ENCODE measurements at regions not wholly inside any gene's neighbourhood (a gene's known extent, or its start where the extent isn't known, plus 50 kb on each side); places are given as distances from the start of the nearest gene placed in this dataset.
"Not testable (repeated sequence)": the region's sequence is repeated elsewhere in the genome, so short reads cannot be mapped to it uniquely, and the experiment has no call there.

DNA sequence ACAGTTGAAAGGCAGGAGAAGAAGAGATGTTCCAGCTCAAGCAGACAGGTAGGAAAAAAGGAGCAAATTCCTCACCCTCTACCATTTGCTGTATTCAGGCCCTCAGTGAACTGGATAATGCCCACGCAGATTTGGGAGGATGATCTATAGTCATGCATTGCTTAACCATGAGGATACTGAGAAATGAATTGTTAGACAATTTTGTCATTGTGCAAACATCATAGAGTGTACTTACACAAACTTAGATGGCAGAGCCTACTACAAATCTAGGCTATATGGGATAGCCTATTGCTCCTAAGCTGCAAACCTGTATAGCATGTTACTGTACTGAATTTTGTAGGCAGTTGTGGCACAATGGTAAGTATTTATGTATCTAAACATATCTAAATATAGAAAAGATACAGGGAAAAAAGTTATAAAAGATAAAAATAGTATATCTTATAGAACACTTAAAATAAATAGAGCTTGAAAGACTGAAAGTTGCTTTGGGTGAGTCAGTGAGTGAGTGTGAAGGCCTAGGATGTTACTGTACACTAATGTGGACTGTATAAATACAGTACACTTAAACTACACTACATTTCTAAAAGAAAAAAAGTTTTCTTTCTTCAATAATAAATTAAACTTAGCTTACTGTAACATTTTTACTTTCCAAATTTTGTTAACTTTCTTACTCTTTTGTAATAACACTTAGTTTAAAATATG is 672.3 kb downstream of the UTRN start:
- no peak overlapping the region for H3K27ac Mint-ChIP-seq
- no peak overlapping the region for H3K4me3 Mint-ChIP-seq
- H3K36me3 Mint-ChIP-seq (ENCODE audit: low read depth): no peaks in the 10 kb centered on the region
- ATAC-seq (no peak), DNase-seq (no peak)
- H3K27me3 Mint-ChIP-seq: peaks cover 7% of the 10 kb centered on the region
- ChIA-PET POLR2A (no interaction called here), CTCF (no interaction called here)
- intact Hi-C loops (cut with micrococcal nuclease): no loop called here
- H3K9me3 Mint-ChIP-seq: no peaks in the 10 kb centered on the region
- H3K4me1 Mint-ChIP-seq (ENCODE audit: low read depth): no peaks in the 10 kb centered on the region
- TF ChIP-seq, protein P1, sequence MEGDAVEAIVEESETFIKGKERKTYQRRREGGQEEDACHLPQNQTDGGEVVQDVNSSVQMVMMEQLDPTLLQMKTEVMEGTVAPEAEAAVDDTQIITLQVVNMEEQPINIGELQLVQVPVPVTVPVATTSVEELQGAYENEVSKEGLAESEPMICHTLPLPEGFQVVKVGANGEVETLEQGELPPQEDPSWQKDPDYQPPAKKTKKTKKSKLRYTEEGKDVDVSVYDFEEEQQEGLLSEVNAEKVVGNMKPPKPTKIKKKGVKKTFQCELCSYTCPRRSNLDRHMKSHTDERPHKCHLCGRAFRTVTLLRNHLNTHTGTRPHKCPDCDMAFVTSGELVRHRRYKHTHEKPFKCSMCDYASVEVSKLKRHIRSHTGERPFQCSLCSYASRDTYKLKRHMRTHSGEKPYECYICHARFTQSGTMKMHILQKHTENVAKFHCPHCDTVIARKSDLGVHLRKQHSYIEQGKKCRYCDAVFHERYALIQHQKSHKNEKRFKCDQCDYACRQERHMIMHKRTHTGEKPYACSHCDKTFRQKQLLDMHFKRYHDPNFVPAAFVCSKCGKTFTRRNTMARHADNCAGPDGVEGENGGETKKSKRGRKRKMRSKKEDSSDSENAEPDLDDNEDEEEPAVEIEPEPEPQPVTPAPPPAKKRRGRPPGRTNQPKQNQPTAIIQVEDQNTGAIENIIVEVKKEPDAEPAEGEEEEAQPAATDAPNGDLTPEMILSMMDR (IDR thresholded peaks at IDR 0.05): no peak

DNA sequence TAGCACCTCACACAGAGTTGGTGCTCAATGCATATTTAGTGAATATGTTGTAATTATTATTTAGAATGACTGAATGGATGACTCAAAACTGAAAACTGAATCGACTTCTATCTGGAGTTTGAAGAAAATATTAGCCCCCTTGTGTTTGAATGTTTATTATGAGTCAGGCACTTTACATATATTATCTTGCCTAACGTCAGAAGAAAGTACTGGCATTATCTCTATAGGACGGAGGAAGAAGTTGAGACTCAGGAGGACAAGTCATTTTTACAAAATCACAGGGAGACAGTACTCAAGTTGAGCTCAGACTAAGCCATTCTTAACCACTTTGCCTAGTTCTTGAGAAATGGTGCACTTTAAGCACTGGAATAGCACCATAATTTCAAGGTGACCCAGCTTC is 684.0 kb downstream of the UTRN start:
- Mint-ChIP-seq H3K27me3 (peaks cover 4% of the 10 kb centered on the region), H3K36me3 (ENCODE audit: low read depth) (no peaks in the 10 kb centered on the region), H3K27ac (no peak overlapping the region), H3K9me3 (peaks cover 2% of the 10 kb centered on the region), H3K4me3 (no peak overlapping the region), H3K4me1 (ENCODE audit: low read depth) (no peaks in the 10 kb centered on the region)
- POLR2A ChIA-PET: no interaction called here
- ATAC-seq (no peak), DNase-seq (no peak)
- intact Hi-C loops (cut with micrococcal nuclease): no loop called here
- CTCF ChIA-PET: no interaction called here
- TF ChIP-seq, protein P1 (IDR thresholded peaks at IDR 0.05): no peak

DNA sequence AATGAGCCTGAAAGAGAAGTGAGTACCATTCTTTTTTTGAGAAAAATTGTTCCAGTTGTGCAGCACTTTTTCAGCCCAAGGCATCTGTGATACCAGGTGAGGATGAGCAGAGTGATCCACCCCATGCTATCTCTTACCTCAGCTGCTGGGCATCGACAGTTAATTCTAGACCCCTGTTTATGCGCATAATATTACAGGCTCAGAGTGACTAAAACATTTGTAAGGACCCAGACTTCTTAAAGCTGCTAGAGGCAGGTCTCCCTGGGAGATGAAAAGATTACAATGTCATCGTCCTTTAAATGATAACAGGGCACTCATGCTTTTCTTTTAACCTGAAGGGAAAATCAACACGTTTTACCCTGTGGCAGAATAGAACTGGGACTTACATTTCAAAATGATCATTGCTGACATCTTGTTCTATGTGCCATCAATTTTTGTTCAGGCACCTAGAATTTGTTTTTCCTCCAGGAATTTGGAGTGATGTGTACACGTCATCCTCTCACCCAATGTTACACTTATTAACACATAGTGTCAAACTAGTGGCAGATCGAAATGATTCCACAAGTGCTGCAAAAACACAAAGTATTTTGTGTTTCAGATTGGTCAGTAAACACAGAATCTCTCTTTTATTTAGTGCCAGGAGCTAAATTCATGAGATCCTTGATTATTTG is 684.6 kb downstream of the UTRN start:
- no peak overlapping the region for H3K27ac Mint-ChIP-seq
- TF ChIP-seq, protein P1 (IDR thresholded peaks at IDR 0.05): no peak
- no peak for ATAC-seq
- DNase-seq: no peak
- peaks cover 2% of the 10 kb centered on the region for H3K9me3 Mint-ChIP-seq
- no peak overlapping the region for H3K4me3 Mint-ChIP-seq
- peaks cover 4% of the 10 kb centered on the region for H3K27me3 Mint-ChIP-seq
- no peaks in the 10 kb centered on the region for H3K4me1 Mint-ChIP-seq (ENCODE audit: low read depth)
- ChIA-PET POLR2A (no interaction called here), CTCF (no interaction called here)
- intact Hi-C loops (cut with micrococcal nuclease): no loop called here
- H3K36me3 Mint-ChIP-seq (ENCODE audit: low read depth): no peaks in the 10 kb centered on the region

DNA sequence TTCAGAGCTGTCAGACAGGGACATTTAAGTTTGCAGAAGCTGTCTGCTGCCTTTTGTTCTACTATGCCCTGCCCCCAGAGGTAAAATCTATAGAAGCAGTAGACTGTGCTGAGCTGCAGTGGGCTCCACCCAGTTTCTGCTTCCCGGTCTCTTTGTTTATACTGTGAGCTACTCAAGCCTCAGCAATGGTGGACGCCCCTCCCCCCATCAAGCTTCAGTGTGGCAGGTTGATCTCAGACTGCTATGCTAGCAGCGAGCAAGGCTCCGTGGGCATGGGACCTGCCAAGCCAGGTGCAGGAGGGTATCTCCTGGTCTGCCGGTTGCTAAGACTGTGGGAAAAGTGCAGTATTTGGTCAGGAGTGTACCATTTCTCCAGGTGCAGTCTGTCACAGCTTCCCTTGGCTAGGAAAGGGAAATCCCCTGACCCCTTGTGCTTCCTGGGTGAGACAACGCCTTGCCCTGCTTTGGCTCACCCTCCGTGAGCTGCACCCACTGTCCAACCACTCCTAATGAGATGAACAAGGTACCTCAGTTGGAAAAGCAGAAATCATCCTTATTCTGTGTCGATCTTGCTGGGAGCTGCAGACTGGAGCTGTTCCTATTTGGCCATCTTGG is 692.2 kb downstream of the UTRN start:
- H3K27me3 Mint-ChIP-seq; H3K4me1 Mint-ChIP-seq (ENCODE audit: low read depth); ATAC-seq; H3K36me3 Mint-ChIP-seq (ENCODE audit: low read depth); POLR2A ChIA-PET; DNase-seq; H3K4me3 Mint-ChIP-seq; H3K27ac Mint-ChIP-seq; H3K9me3 Mint-ChIP-seq; intact Hi-C loops (cut with micrococcal nuclease): not testable (repeated sequence)
- CTCF ChIA-PET: interaction anchor here (1.1 to 1.3 kb wide), 2 partner anchors 9 to 18 kb away, joined by 3 read pairs; no protein-coding TSS in a partner anchor

DNA sequence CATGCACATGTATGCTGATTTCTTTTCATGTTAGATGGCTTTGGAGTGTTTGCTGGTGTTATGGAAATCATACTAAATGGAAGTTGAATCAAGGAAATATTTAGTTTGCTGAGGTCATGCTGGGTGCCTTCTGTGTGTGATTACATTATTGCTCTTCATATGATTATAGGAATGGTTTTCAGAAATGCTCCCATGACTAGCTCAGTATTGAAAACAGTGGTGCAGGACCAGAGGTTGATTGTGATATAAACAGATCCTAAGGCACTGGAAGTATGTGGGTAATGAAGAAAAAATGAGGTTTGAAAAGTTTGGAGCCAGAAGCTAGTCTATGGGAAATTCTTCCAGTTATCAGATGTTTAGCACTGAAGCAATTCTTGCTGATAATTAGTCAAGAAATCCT is 693.1 kb downstream of the UTRN start:
- no peaks in the 10 kb centered on the region for H3K4me1 Mint-ChIP-seq (ENCODE audit: low read depth)
- no peaks in the 10 kb centered on the region for H3K36me3 Mint-ChIP-seq (ENCODE audit: low read depth)
- TF ChIP-seq, protein P1 (IDR thresholded peaks at IDR 0.05): no peak
- no peak for DNase-seq
- no peak overlapping the region for H3K4me3 Mint-ChIP-seq
- intact Hi-C loops (cut with micrococcal nuclease): no loop called here
- no peak overlapping the region for H3K27ac Mint-ChIP-seq
- H3K27me3 Mint-ChIP-seq: peaks cover 9% of the 10 kb centered on the region
- CTCF ChIA-PET: interaction anchor here (1.1 kb wide), 1 partner anchor 8 kb away, joined by 3 read pairs; no protein-coding TSS in a partner anchor
- H3K9me3 Mint-ChIP-seq: no peaks in the 10 kb centered on the region
- POLR2A ChIA-PET: no interaction called here
- ATAC-seq: no peak
